ENCODE measurements at regions not wholly inside any gene's neighbourhood (a gene's known extent, or its start where the extent isn't known, plus 50 kb on each side); places are given as distances from the start of the nearest gene placed in this dataset.
A peak's percentile ranks its signal among the peaks of the same experiment; 100 is the strongest.
"Not testable (repeated sequence)": the region's sequence is repeated elsewhere in the genome, so short reads cannot be mapped to it uniquely, and the experiment has no call there.

- DNase-seq (ENCODE audit: insufficient read length, low spot score) (no peak), FAIRE-seq (no peak)
- no peak for TF ChIP-seq POLR2A (IDR thresholded peaks at IDR 0.05; ENCODE audit: low read depth, low read length)
Observed at GRCh38 chr1:172849653-172850052, 190.8 kb downstream of the FASLG start.

GRCh38 chr1:172851077-172851476 is 192.2 kb downstream of the FASLG start:
- FAIRE-seq (no peak), DNase-seq (ENCODE audit: insufficient read length, low spot score) (no peak)
- no peak for TF ChIP-seq POLR2A (IDR thresholded peaks at IDR 0.05; ENCODE audit: low read depth, low read length)

GRCh38 chr1:172851856-172852255 is 193.0 kb downstream of the FASLG start:
- TF ChIP-seq POLR2A (IDR thresholded peaks at IDR 0.05; ENCODE audit: low read depth, low read length), result no peak
- no peak for DNase-seq (ENCODE audit: insufficient read length, low spot score)
- FAIRE-seq, result no peak

- not testable (repeated sequence) for DNase-seq (ENCODE audit: insufficient read length, low spot score); FAIRE-seq
Observed at GRCh38 chr1:172855983-172856382, 194.8 kb downstream of the TNFSF18 start.

GRCh38 chr1:172863031-172863430 is 187.7 kb downstream of the TNFSF18 start:
- no peak for TF ChIP-seq POLR2A (IDR thresholded peaks at IDR 0.05; ENCODE audit: low read depth, low read length)
- FAIRE-seq (peak; percentile 27), DNase-seq (ENCODE audit: insufficient read length, low spot score) (no peak)

GRCh38 chr1:172867216-172867818 is 183.4 kb downstream of the TNFSF18 start:
- DNase-seq (ENCODE audit: insufficient read length, low spot score), result no peak
- TF ChIP-seq POLR2A (IDR thresholded peaks at IDR 0.05; ENCODE audit: low read depth, low read length), result no peak
- no peak for FAIRE-seq

- DNase-seq (ENCODE audit: insufficient read length, low spot score) (no peak), FAIRE-seq (peak; percentile 68)
- no peak for TF ChIP-seq POLR2A (IDR thresholded peaks at IDR 0.05; ENCODE audit: low read depth, low read length)
Observed at GRCh38 chr1:172870901-172871606, 179.7 kb downstream of the TNFSF18 start.

- FAIRE-seq (no peak), DNase-seq (ENCODE audit: insufficient read length, low spot score) (no peak)
- no peak for TF ChIP-seq POLR2A (IDR thresholded peaks at IDR 0.05; ENCODE audit: low read depth, low read length)
Observed at GRCh38 chr1:172874950-172875349, 175.8 kb downstream of the TNFSF18 start.

- no peak for TF ChIP-seq POLR2A (IDR thresholded peaks at IDR 0.05; ENCODE audit: low read depth, low read length)
- FAIRE-seq, result no peak
- DNase-seq (ENCODE audit: insufficient read length, low spot score), result no peak
Observed at GRCh38 chr1:172875892-172876291, 174.8 kb downstream of the TNFSF18 start.

- no peak for TF ChIP-seq POLR2A (IDR thresholded peaks at IDR 0.05; ENCODE audit: low read depth, low read length)
- DNase-seq (ENCODE audit: insufficient read length, low spot score) (no peak), FAIRE-seq (no peak)
Observed at GRCh38 chr1:172882385-172882784, 168.4 kb downstream of the TNFSF18 start.

GRCh38 chr1:172882791-172883386 is 167.9 kb downstream of the TNFSF18 start:
- no peak for TF ChIP-seq POLR2A (IDR thresholded peaks at IDR 0.05; ENCODE audit: low read depth, low read length)
- no peak for DNase-seq (ENCODE audit: insufficient read length, low spot score)
- no peak for FAIRE-seq

GRCh38 chr1:172883387-172883791 is 167.4 kb downstream of the TNFSF18 start:
- DNase-seq (ENCODE audit: insufficient read length, low spot score) (no peak), FAIRE-seq (no peak)

GRCh38 chr1:172883844-172884243 is 166.9 kb downstream of the TNFSF18 start:
- DNase-seq (ENCODE audit: insufficient read length, low spot score), result no peak

More at GRCh38 chr1:172883387-172883791, 167.4 kb downstream of the TNFSF18 start:
- TF ChIP-seq POLR2A (IDR thresholded peaks at IDR 0.05; ENCODE audit: low read depth, low read length), result no peak

GRCh38 chr1:172885411-172885810 is 165.3 kb downstream of the TNFSF18 start:
- peak; percentile 38 for FAIRE-seq

More at GRCh38 chr1:172883844-172884243, 166.9 kb downstream of the TNFSF18 start:
- TF ChIP-seq POLR2A (IDR thresholded peaks at IDR 0.05; ENCODE audit: low read depth, low read length), result no peak
- no peak for FAIRE-seq

GRCh38 chr1:172885971-172886370 is 164.8 kb downstream of the TNFSF18 start:
- TF ChIP-seq POLR2A (IDR thresholded peaks at IDR 0.05; ENCODE audit: low read depth, low read length), result no peak
- FAIRE-seq (no peak), DNase-seq (ENCODE audit: insufficient read length, low spot score) (no peak)

More at GRCh38 chr1:172885411-172885810, 165.3 kb downstream of the TNFSF18 start:
- no peak for TF ChIP-seq POLR2A (IDR thresholded peaks at IDR 0.05; ENCODE audit: low read depth, low read length)
- DNase-seq (ENCODE audit: insufficient read length, low spot score), result no peak
